GM10266 (cell line): ENCODE measurements at regions not wholly inside any gene's neighbourhood (a gene's known extent, or its start where the extent isn't known, plus 50 kb on each side); places are given as distances from the start of the nearest gene placed in this dataset.

Experiments used
- DNase-seq: peaks from one replicate; pipeline ENCODE4 v3.0.0; 2012; ENCODE audit errors: extremely low spot score
- CTCF ChIP-seq: IDR thresholded peaks from 2 replicates; pipeline ENCODE4 v1.5.1; 2012; ENCODE audit warnings: mild to moderate bottlenecking, low read depth; ENCODE audit not compliant: control insufficient read depth, insufficient read depth; ENCODE audit errors: missing control alignments

DNA sequence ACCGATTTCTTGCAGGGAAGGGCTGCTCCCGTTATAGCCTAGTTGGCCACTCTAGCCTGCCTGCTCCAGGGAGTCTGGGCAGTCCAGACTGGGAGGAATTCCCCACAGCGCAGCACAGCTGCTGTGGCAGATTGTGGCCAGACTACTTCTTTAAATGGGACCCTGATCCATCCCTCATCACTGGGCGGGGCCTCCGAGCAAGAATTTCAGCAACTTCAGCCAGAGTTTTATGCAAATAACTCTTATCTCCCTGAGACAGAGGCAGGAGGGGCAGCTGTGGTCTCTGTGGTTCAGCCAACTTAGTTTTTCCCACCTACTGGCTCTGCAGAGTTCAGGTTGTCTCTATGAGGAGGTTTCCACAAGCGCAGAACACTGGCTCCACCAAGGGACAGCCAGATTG, 1583.2 kb downstream of the SUCLG1 start:
- DNase-seq, result no peak
- TF ChIP-seq CTCF, result no peak

- no peak for DNase-seq
- TF ChIP-seq CTCF, result no peak
Measured at GRCh38 chr2:82857967-82858366, 1601.1 kb downstream of the SUCLG1 start.

DNA sequence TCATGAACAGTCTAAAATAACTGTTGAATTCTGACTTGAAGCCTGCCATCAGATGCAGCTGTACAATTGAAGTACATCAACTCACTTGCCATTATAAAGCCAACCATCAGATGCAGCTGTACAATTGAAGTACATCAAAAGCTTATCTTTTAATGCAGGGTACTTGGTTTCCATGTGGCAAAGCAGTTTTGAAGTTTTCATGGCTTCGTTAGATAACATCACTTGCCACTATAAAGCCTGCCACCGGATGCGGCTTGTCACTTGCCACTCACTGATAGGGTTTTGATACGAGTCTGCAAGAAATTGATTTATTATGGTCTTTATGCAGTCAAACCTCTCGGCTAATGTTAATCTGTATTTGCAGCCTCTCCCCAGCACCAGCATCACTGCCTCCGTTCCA, 1605.8 kb downstream of the SUCLG1 start:
- TF ChIP-seq CTCF, result no peak
- DNase-seq, result no peak

DNA sequence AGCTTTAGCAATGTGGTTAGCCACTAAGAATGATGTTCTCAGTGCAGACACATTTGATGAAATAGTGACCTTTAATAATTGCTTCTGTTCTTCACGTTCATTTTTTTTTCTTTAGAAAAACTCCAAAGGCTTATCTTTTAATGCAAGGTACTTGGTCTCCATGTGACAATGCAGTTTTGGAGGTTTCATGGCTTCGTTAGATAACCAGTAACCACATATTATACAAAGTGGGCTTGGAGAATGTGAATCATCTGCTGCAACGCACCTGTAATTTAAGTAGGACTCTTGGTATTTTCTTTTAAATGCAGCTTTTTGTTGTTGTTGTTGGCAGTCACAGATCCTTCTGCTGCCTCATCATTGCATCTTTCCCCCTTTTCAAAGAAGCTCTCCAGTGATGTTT, 1606.3 kb downstream of the SUCLG1 start:
- no peak for TF ChIP-seq CTCF
- no peak for DNase-seq

GRCh38 chr2:82848285-82848684, 1610.8 kb downstream of the SUCLG1 start:
- no peak for DNase-seq
- no peak for TF ChIP-seq CTCF

GRCh38 chr2:82839036-82839435, 1620.0 kb downstream of the SUCLG1 start:
- DNase-seq, result no peak
- TF ChIP-seq CTCF, result no peak

- TF ChIP-seq CTCF, result no peak
- no peak for DNase-seq
Measured at GRCh38 chr2:82837588-82838304, 1621.3 kb downstream of the SUCLG1 start.
